Activated CD8-positive, alpha-beta T cell treated with anti-CD3 and anti-CD28 coated beads, Interleukin-2, amount 10 ng/mL, durations not matched to agents 7 days and 5 days (primary cell): ENCODE measurements at regions not wholly inside any gene's neighbourhood (a gene's known extent, or its start where the extent isn't known, plus 50 kb on each side); places are given as distances from the start of the nearest gene placed in this dataset.

Experiments
- ATAC-seq: fragments of 150-1000 bp; cut with Tn5 transposase; one replicate; pipeline ENCODE4 v1.10.0; 2021; ENCODE audit warnings: moderate library complexity
- CTCF ChIA-PET: fragments of 350-600 bp; sonication (Branson Sonifier 250); formaldehyde crosslinking; loops from one replicate; lab custom pipeline; 2021; ENCODE audit warnings: antibody characterized with exemption; lab: Charles Lee
- POLR2A ChIA-PET: fragments of 350-600 bp; sonication (Branson Sonifier 250); formaldehyde crosslinking; loops from one replicate; lab custom pipeline; 2021; ENCODE audit warnings: antibody characterized with exemption; lab: Charles Lee
- DNase-seq: peaks from one replicate; pipeline ENCODE4 v3.0.0-alpha.2; 2020
- H3K27ac Mint-ChIP-seq: one replicate; pipeline ENCODE4 v1.8.0; 2021; ENCODE audit warnings: mild to moderate bottlenecking, mixed read lengths
- H3K27me3 Mint-ChIP-seq: one replicate; pipeline ENCODE4 v1.8.0; 2021; ENCODE audit warnings: low read depth, mixed read lengths
- H3K36me3 Mint-ChIP-seq: one replicate; pipeline ENCODE4 v1.8.0; 2021; ENCODE audit warnings: low read depth, mixed read lengths
- H3K4me1 Mint-ChIP-seq: one replicate; pipeline ENCODE4 v1.8.0; 2021; ENCODE audit warnings: low read depth, mixed read lengths
- H3K4me3 Mint-ChIP-seq: one replicate; pipeline ENCODE4 v1.8.0; 2021; ENCODE audit warnings: mild to moderate bottlenecking, mixed read lengths
- H3K9me3 Mint-ChIP-seq: one replicate; pipeline ENCODE4 v1.8.0; 2022; ENCODE audit warnings: mixed read lengths; ENCODE audit not compliant: insufficient read depth

GRCh38 chr4:23125118-23125517 lies 432.4 kb downstream of the GBA3 start:
- no peaks in the 10 kb centered on the region for H3K27me3 Mint-ChIP-seq

GRCh38 chr4:23122666-23123400 lies 430.1 kb downstream of the GBA3 start:
- Mint-ChIP-seq H3K9me3 (no peaks in the 10 kb centered on the region), H3K27ac (no peak overlapping the region), H3K27me3 (no peaks in the 10 kb centered on the region), H3K36me3 (no peaks in the 10 kb centered on the region), H3K4me3 (no peak overlapping the region), H3K4me1 (no peaks in the 10 kb centered on the region)
- ChIA-PET POLR2A (no interaction called here), CTCF (interaction anchor here (0.7 kb wide), 1 partner anchor 13 kb away, joined by 3 read pairs; no protein-coding TSS in a partner anchor)
- no peak for DNase-seq
- no peak for ATAC-seq

More at GRCh38 chr4:23125118-23125517, 432.4 kb downstream of the GBA3 start:
- no peaks in the 10 kb centered on the region for H3K36me3 Mint-ChIP-seq
- no peak overlapping the region for H3K4me3 Mint-ChIP-seq
- no peak for DNase-seq
- no peaks in the 10 kb centered on the region for H3K4me1 Mint-ChIP-seq
- ChIA-PET CTCF (no interaction called here), POLR2A (no interaction called here)
- H3K27ac Mint-ChIP-seq, result no peak overlapping the region
- H3K9me3 Mint-ChIP-seq, result no peaks in the 10 kb centered on the region
- ATAC-seq, result no peak

GRCh38 chr4:23120374-23120773 lies 427.6 kb downstream of the GBA3 start:
- Mint-ChIP-seq H3K27ac (no peak overlapping the region), H3K9me3 (no peaks in the 10 kb centered on the region), H3K4me3 (no peak overlapping the region), H3K4me1 (no peaks in the 10 kb centered on the region), H3K27me3 (no peaks in the 10 kb centered on the region), H3K36me3 (no peaks in the 10 kb centered on the region)
- CTCF ChIA-PET, result no interaction called here
- no peak for DNase-seq
- no peak for ATAC-seq
- POLR2A ChIA-PET, result no interaction called here

GRCh38 chr4:23117826-23118225 lies 425.1 kb downstream of the GBA3 start:
- Mint-ChIP-seq H3K36me3 (no peaks in the 10 kb centered on the region), H3K4me3 (no peak overlapping the region), H3K27ac (no peak overlapping the region), H3K4me1 (no peaks in the 10 kb centered on the region), H3K9me3 (no peaks in the 10 kb centered on the region), H3K27me3 (no peaks in the 10 kb centered on the region)
- ATAC-seq (no peak), DNase-seq (no peak)
- ChIA-PET POLR2A (no interaction called here), CTCF (no interaction called here)

GRCh38 chr4:23114538-23114937 lies 421.8 kb downstream of the GBA3 start:
- CTCF ChIA-PET, result interaction anchor here (1.7 kb wide), 1 partner anchor 21 kb away, joined by 4 read pairs; no protein-coding TSS in a partner anchor
- POLR2A ChIA-PET, result no interaction called here
- H3K9me3 Mint-ChIP-seq, result no peaks in the 10 kb centered on the region
- H3K36me3 Mint-ChIP-seq, result no peaks in the 10 kb centered on the region
- DNase-seq, result no peak
- H3K4me3 Mint-ChIP-seq, result no peak overlapping the region
- H3K27me3 Mint-ChIP-seq, result no peaks in the 10 kb centered on the region
- ATAC-seq, result no peak
- no peak overlapping the region for H3K27ac Mint-ChIP-seq
- H3K4me1 Mint-ChIP-seq, result no peaks in the 10 kb centered on the region

GRCh38 chr4:23113104-23113503 lies 420.4 kb downstream of the GBA3 start:
- Mint-ChIP-seq H3K27me3 (no peaks in the 10 kb centered on the region), H3K27ac (no peak overlapping the region), H3K36me3 (no peaks in the 10 kb centered on the region), H3K9me3 (no peaks in the 10 kb centered on the region), H3K4me3 (no peak overlapping the region), H3K4me1 (no peaks in the 10 kb centered on the region)
- DNase-seq (no peak), ATAC-seq (no peak)
- POLR2A ChIA-PET, result no interaction called here
- CTCF ChIA-PET, result no interaction called here

GRCh38 chr4:23106516-23106915 lies 413.8 kb downstream of the GBA3 start:
- H3K4me3 Mint-ChIP-seq, result no peak overlapping the region
- H3K27ac Mint-ChIP-seq, result no peak overlapping the region
- H3K4me1 Mint-ChIP-seq, result no peaks in the 10 kb centered on the region
- H3K27me3 Mint-ChIP-seq, result no peaks in the 10 kb centered on the region
- H3K36me3 Mint-ChIP-seq, result no peaks in the 10 kb centered on the region
- CTCF ChIA-PET, result no interaction called here
- H3K9me3 Mint-ChIP-seq, result no peaks in the 10 kb centered on the region
- POLR2A ChIA-PET, result no interaction called here
- ATAC-seq, result no peak
- DNase-seq, result no peak

GRCh38 chr4:23105759-23106370 lies 413.1 kb downstream of the GBA3 start:
- H3K9me3 Mint-ChIP-seq, result no peaks in the 10 kb centered on the region

GRCh38 chr4:23097251-23097650 lies 404.5 kb downstream of the GBA3 start:
- H3K4me3 Mint-ChIP-seq, result no peak overlapping the region
- H3K36me3 Mint-ChIP-seq, result no peaks in the 10 kb centered on the region
- H3K27ac Mint-ChIP-seq, result no peak overlapping the region
- ChIA-PET CTCF (no interaction called here), POLR2A (no interaction called here)
- no peaks in the 10 kb centered on the region for H3K4me1 Mint-ChIP-seq
- H3K27me3 Mint-ChIP-seq, result no peaks in the 10 kb centered on the region
- DNase-seq (no peak), ATAC-seq (no peak)
- H3K9me3 Mint-ChIP-seq, result peaks cover 4% of the 10 kb centered on the region

More at GRCh38 chr4:23105759-23106370, 413.1 kb downstream of the GBA3 start:
- H3K27ac Mint-ChIP-seq, result no peak overlapping the region
- H3K36me3 Mint-ChIP-seq, result no peaks in the 10 kb centered on the region
- ChIA-PET CTCF (no interaction called here), POLR2A (no interaction called here)
- H3K27me3 Mint-ChIP-seq, result no peaks in the 10 kb centered on the region
- no peaks in the 10 kb centered on the region for H3K4me1 Mint-ChIP-seq
- H3K4me3 Mint-ChIP-seq, result no peak overlapping the region
- DNase-seq (no peak), ATAC-seq (no peak)

GRCh38 chr4:23091711-23092110 lies 399.0 kb downstream of the GBA3 start:
- ATAC-seq, result no peak

GRCh38 chr4:23085249-23085568 lies 392.5 kb downstream of the GBA3 start:
- Mint-ChIP-seq H3K36me3 (no peaks in the 10 kb centered on the region), H3K9me3 (peaks cover 6% of the 10 kb centered on the region), H3K27ac (no peak overlapping the region), H3K27me3 (no peaks in the 10 kb centered on the region), H3K4me3 (no peak overlapping the region), H3K4me1 (no peaks in the 10 kb centered on the region)
- ATAC-seq, result no peak
- POLR2A ChIA-PET, result no interaction called here
- DNase-seq, result no peak
- CTCF ChIA-PET, result no interaction called here

More at GRCh38 chr4:23091711-23092110, 399.0 kb downstream of the GBA3 start:
- Mint-ChIP-seq H3K4me1 (no peaks in the 10 kb centered on the region), H3K36me3 (no peaks in the 10 kb centered on the region), H3K27me3 (no peaks in the 10 kb centered on the region), H3K27ac (no peak overlapping the region), H3K9me3 (peaks cover 4% of the 10 kb centered on the region), H3K4me3 (no peak overlapping the region)
- ChIA-PET CTCF (no interaction called here), POLR2A (no interaction called here)
- no peak for DNase-seq

GRCh38 chr4:23084559-23085248 lies 392.0 kb downstream of the GBA3 start:
- H3K9me3 Mint-ChIP-seq, result peaks cover 6% of the 10 kb centered on the region
- ChIA-PET CTCF (no interaction called here), POLR2A (no interaction called here)
- DNase-seq (no peak), ATAC-seq (no peak)
- no peak overlapping the region for H3K4me3 Mint-ChIP-seq
- H3K27me3 Mint-ChIP-seq, result no peaks in the 10 kb centered on the region
- H3K4me1 Mint-ChIP-seq, result no peaks in the 10 kb centered on the region
- H3K36me3 Mint-ChIP-seq, result no peaks in the 10 kb centered on the region
- H3K27ac Mint-ChIP-seq, result no peak overlapping the region
